ENCODE measurements at regions not wholly inside any gene's neighbourhood (a gene's known extent, or its start where the extent isn't known, plus 50 kb on each side); places are given as distances from the start of the nearest gene placed in this dataset.

DNA sequence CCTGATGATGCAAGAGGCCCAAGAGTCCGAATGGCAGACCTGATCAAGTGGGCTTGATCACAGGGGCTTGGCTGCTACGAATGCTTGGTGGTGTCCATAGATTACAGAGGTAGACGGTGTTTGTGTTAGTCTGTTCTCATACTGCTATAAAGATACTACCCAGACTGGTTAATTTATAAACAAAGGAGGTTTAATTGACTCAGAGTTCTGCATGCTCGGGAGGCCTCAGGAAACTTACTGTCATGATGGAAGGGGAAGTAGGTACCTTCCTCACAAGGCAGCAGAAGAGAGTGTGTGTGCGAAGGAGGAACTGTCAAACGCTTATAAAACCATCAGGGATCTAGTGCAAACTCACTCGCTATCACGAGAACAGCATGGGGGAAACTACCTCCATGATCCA is 268.9 kb upstream of the KLF6 start:
- TF ChIP-seq, protein P1, sequence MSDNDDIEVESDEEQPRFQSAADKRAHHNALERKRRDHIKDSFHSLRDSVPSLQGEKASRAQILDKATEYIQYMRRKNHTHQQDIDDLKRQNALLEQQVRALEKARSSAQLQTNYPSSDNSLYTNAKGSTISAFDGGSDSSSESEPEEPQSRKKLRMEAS (IDR thresholded peaks at IDR 0.05) = no peak
- TF ChIP-seq EP300 (IDR thresholded peaks at IDR 0.05; ENCODE audit: borderline replicate concordance) = no peak

DNA sequence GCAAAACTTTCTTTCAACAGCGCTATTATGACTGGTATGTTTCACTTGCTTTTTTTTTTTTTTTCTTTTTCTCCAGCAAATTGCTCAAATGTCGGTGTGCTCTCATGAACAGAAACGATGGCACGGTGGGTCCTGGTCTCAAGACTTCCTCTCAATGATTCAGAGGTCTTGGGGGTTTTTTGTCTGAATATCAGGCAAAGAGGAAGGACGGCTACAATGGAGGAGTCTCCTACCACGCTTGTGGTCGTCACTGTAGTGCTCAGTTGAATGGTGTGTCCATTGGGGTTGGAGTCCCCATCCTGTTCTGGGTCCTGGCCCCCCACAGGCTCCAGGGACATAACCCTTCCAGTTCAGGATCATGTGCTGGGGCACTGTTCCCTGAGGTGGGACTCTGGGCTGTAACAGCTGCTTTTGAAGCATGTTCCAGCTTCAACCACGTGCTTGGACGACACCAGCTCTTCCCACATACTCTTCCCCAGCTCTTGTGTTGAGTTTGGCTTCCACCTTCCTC is 266.7 kb upstream of the KLF6 start:
- no peak for TF ChIP-seq TAF1 (IDR thresholded peaks at IDR 0.05; ENCODE audit: low read depth)
- no peak for TF ChIP-seq TCF12 (IDR thresholded peaks at IDR 0.05; ENCODE audit: low read depth)

DNA sequence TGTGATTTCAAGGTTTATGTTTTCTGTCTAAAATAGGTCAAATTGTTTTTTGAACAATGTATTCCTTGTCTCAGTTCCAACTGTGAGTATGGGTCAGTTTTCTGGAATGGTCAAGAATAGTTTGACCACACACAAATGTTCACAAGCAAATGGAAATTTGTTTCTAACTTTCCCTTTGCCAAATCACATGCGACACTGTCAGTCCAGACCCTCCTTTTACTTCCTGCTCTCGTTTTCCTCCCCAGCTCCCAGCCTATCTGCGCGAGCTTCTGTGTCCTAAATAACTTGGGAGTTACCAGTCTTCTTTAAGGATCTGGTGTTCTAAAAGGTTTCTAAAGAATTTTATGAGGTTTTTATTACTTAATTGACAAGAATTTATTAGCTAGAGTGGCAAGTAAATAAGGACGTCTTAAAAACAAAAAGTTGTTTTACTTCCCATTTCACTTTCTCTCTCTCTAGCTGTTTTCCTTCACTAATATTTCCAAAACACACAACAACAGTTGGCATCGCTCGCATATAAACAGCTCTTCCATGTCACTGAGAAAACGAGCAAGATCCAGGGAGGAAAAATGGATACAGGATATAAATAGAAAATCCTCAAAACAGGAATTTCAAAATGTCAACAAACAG is 266.1 kb upstream of the KLF6 start:
- TF ChIP-seq TCF12 (IDR thresholded peaks at IDR 0.05; ENCODE audit: low read depth) (no peak), YY1 (IDR thresholded peaks at IDR 0.05; ENCODE audit: low read depth) (no peak), EP300 (IDR thresholded peaks at IDR 0.05; ENCODE audit: borderline replicate concordance) (no peak), CEBPB (IDR thresholded peaks at IDR 0.05) (no peak), RAD21 (IDR thresholded peaks at IDR 0.05; ENCODE audit: low read depth) (no peak), TEAD4 (IDR thresholded peaks at IDR 0.05) (no peak), EGR1 (IDR thresholded peaks at IDR 0.05) (no peak), NFIC (IDR thresholded peaks at IDR 0.05) (no peak)
- TF ChIP-seq, protein P1 (IDR thresholded peaks at IDR 0.05) = no peak

DNA sequence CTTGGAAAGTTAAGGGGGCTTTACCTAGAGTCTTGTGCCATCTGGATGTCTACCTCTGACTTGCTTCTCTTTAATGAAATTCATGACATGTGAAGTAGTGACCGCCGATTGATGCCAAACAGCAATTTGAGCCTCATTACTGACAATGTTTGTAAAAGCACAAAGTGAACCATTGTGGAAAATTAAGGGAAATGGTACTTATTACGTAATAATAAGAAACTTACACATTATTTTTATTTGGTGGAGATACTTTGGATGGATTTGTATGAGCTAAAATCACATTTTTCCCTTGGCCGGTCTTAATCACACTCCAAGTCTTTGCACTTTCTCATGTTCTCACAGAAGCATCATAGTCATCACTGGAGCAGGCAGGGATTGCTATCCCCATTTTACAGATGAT is 265.1 kb upstream of the KLF6 start:
- TF ChIP-seq RAD21 (IDR thresholded peaks at IDR 0.05; ENCODE audit: low read depth) = no peak
- no peak for TF ChIP-seq TCF12 (IDR thresholded peaks at IDR 0.05; ENCODE audit: low read depth)
- TF ChIP-seq CREB1 (IDR thresholded peaks at IDR 0.05; ENCODE audit: low read depth) = no peak
- no peak for TF ChIP-seq TEAD4 (IDR thresholded peaks at IDR 0.05)
- TF ChIP-seq, protein P2, sequence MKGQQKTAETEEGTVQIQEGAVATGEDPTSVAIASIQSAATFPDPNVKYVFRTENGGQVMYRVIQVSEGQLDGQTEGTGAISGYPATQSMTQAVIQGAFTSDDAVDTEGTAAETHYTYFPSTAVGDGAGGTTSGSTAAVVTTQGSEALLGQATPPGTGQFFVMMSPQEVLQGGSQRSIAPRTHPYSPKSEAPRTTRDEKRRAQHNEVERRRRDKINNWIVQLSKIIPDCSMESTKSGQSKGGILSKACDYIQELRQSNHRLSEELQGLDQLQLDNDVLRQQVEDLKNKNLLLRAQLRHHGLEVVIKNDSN (IDR thresholded peaks at IDR 0.05) = no peak
- no peak for TF ChIP-seq TAF1 (IDR thresholded peaks at IDR 0.05; ENCODE audit: low read depth)
- TF ChIP-seq, protein P1 (IDR thresholded peaks at IDR 0.05) = no peak
- no peak for TF ChIP-seq EP300 (IDR thresholded peaks at IDR 0.05; ENCODE audit: borderline replicate concordance)
- no peak for TF ChIP-seq ZBTB7A (IDR thresholded peaks at IDR 0.05; ENCODE audit: low read depth)
- TF ChIP-seq NFIC (IDR thresholded peaks at IDR 0.05) = no peak
- TF ChIP-seq CEBPB (IDR thresholded peaks at IDR 0.05) = no peak
- TF ChIP-seq FOXM1 (IDR thresholded peaks at IDR 0.05; ENCODE audit: borderline replicate concordance, low read depth) = no peak
- no peak for TF ChIP-seq YY1 (IDR thresholded peaks at IDR 0.05; ENCODE audit: low read depth)
- no peak for TF ChIP-seq EGR1 (IDR thresholded peaks at IDR 0.05)
- TF ChIP-seq, protein P3, sequence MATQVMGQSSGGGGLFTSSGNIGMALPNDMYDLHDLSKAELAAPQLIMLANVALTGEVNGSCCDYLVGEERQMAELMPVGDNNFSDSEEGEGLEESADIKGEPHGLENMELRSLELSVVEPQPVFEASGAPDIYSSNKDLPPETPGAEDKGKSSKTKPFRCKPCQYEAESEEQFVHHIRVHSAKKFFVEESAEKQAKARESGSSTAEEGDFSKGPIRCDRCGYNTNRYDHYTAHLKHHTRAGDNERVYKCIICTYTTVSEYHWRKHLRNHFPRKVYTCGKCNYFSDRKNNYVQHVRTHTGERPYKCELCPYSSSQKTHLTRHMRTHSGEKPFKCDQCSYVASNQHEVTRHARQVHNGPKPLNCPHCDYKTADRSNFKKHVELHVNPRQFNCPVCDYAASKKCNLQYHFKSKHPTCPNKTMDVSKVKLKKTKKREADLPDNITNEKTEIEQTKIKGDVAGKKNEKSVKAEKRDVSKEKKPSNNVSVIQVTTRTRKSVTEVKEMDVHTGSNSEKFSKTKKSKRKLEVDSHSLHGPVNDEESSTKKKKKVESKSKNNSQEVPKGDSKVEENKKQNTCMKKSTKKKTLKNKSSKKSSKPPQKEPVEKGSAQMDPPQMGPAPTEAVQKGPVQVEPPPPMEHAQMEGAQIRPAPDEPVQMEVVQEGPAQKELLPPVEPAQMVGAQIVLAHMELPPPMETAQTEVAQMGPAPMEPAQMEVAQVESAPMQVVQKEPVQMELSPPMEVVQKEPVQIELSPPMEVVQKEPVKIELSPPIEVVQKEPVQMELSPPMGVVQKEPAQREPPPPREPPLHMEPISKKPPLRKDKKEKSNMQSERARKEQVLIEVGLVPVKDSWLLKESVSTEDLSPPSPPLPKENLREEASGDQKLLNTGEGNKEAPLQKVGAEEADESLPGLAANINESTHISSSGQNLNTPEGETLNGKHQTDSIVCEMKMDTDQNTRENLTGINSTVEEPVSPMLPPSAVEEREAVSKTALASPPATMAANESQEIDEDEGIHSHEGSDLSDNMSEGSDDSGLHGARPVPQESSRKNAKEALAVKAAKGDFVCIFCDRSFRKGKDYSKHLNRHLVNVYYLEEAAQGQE (IDR thresholded peaks at IDR 0.05; ENCODE audit: low read depth) = no peak

DNA sequence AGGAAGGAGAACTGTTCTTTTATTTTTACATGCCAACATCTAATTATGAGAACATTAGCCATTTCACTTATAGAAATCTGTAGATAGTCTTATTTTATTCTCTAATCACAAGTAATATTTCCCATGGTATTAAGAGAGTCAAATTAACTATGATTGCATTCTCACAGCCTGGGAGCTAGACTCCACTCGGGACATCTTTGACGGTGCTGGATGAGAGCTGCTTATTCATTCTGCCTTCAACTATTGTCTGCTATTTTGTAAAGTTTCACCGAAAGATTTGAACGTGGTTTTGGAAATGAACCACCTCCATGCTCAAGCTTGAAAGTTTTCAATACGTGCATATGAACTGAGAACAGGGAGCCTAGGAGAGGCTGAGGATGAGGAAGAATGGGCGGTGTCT is 264.3 kb upstream of the KLF6 start:
- TF ChIP-seq, protein P2 (IDR thresholded peaks at IDR 0.05) = no peak
- TF ChIP-seq FOXM1 (IDR thresholded peaks at IDR 0.05; ENCODE audit: borderline replicate concordance, low read depth) = no peak
- no peak for TF ChIP-seq ZBTB7A (IDR thresholded peaks at IDR 0.05; ENCODE audit: low read depth)
- no peak for TF ChIP-seq CEBPB (IDR thresholded peaks at IDR 0.05)
- TF ChIP-seq YY1 (IDR thresholded peaks at IDR 0.05; ENCODE audit: low read depth) = no peak
- no peak for TF ChIP-seq EGR1 (IDR thresholded peaks at IDR 0.05)
- TF ChIP-seq TAF1 (IDR thresholded peaks at IDR 0.05; ENCODE audit: low read depth) = no peak
- TF ChIP-seq NFIC (IDR thresholded peaks at IDR 0.05) = no peak
- TF ChIP-seq, protein P3 (IDR thresholded peaks at IDR 0.05; ENCODE audit: low read depth) = no peak
- TF ChIP-seq TCF12 (IDR thresholded peaks at IDR 0.05; ENCODE audit: low read depth) = no peak
- TF ChIP-seq TEAD4 (IDR thresholded peaks at IDR 0.05) = no peak
- TF ChIP-seq, protein P1 (IDR thresholded peaks at IDR 0.05) = no peak
- TF ChIP-seq RAD21 (IDR thresholded peaks at IDR 0.05; ENCODE audit: low read depth) = no peak

All from Ishikawa (cell line).